HG02981 (cell line): ENCODE measurements at regions not wholly inside any gene's neighbourhood (a gene's known extent, or its start where the extent isn't known, plus 50 kb on each side); places are given as distances from the start of the nearest gene placed in this dataset.

Source experiments
- ATAC-seq: cut with Tn5 transposase; IDR thresholded peaks from one replicate; pipeline ENCODE4 v1.9.1; 2021; ENCODE audit warnings: mild to moderate bottlenecking, moderate library complexity; ENCODE audit not compliant: unreplicated experiment

DNA sequence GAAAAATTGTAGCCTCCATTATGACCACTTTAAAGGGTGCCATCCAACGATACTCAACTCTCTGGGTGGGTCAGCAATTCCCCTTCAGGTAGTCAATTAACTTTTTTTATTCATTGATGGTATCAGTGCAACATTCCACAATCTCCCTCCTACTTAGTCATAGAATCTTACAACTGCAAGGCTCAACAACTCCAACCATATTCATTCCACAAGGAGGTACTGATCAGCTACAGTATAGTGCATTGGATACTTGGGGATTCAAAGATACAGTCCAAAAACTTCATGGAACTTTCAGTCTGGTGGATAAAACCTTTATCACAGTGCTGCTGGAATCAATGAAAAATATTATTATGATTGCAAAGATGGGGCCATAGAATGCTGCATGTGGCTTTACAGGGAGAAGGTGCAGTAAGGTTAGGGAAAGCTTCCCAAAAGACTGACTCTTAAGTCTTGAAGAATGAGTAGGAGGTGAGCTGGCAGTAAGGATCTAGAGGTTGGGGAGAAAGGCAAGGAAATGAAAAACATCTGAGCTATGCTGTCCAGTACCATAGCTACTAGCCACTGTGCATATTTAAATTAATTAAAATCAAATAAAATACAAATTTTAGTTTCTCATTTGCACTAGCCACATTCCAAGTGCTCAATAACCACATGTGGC, 314.7 kb upstream of the PRDM1 start:
- ATAC-seq: no peak

DNA sequence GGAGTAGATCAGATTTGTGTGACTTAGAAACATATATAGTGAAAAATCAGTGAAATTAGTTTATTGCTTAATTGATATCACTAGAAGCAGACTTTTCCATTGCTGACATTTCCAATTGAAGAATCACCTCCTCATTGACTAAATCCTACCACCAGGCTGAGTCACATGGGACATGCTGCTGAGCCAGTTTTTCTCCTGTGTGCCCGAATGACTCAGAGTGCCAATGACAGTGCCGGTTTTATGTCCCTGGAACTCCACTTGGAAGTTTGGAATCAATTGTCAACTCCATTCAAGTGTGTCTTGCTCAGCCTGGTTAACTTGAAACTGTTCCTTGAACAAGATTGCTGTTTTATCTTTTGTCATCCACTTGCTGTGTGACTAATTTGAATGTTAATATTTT, 316.1 kb upstream of the PRDM1 start:
- ATAC-seq: no peak

DNA sequence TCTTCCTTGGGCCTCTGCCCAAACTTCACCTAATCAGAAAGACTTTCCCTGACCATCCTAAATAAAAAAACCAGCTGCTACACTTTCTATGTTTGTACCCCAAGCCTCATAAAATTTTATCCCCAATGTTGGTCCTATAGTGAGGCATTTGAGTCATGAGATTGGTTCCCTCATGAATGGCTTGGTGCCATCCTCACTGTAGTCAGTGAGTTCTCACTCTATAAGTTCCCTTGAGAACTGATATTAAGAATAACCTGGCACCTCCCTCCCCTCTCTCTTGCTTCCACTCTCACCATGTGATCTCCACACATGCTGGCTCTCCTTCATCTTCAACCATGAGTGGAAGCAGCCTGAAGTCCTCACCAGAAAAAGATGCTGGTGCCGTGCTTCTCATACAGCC, 316.9 kb upstream of the PRDM1 start:
- ATAC-seq: no peak

DNA sequence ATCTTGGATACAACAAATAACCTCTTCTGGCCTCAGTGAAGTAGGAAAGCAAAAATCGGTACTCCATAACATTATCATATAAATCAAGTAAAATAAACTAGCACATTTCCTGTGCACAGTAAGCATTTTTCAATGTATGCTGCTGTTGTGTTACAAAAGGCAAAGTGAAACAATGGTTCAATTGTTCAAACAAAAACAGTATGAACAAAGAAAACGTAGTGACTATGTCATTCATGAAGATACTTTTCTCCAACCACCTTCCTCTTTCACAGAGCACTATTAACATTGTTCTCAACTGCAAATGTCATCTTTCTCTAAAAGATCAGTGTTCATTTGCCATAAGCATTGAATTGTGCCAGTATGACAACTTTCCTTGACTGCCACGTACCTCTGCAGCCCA, 318.6 kb upstream of the PRDM1 start:
- no peak for ATAC-seq

DNA sequence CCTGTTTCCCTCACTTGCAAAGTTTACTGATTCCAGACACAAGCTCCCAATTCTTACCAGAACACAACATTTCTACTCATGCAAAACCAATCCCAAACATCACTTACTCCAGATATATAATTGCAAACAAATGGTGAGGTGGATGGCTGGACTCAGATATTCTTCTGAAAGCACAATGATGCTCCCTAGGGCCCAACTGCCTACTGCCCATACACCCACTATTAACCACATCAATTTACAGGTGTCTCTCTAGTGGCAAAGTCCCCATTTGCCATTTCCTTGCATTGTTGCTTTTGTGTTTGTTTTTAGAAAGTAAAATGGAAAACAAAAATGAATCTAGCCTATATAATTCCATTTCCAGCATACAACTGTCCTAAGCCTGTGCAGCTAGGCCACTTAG, 320.9 kb upstream of the PRDM1 start:
- no peak for ATAC-seq

DNA sequence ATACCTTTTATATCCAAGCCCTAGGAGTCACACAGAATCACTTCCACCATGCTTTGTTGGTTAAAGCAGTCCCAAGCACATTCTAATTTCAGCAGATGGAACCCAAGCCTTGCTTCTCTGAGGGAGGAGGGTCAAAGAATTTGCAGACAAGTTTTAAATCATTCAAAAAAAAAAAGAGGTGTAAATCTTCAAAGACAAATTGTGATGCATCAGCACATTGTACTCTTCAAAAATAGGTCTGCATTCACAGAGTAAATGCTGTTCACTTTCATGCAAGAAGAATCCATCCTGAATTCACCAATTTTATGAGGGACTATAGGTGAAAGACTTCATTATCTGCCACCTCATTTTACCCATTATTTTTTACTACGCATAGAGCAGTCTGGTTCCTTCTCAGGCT, 321.8 kb upstream of the PRDM1 start:
- ATAC-seq: no peak

DNA sequence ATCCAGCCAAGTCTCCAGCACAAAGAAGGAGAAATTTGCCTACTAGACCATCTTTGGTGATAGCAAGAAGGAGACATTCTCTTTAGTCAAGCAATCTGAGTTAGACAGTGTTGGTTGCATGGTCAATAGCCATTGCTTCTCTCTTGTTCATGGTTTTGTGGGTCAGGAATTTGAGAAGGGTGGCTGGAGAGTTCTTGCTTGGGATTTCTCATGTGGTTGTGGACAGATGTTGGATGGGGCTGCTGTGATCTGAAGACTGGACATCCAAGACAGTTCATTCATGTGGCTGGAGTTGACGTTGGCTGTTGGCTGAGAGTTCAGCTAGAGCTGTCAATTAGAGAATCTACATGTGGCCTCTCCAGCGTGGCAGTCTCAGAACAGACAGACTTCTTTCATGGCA, 322.3 kb upstream of the PRDM1 start:
- no peak for ATAC-seq

DNA sequence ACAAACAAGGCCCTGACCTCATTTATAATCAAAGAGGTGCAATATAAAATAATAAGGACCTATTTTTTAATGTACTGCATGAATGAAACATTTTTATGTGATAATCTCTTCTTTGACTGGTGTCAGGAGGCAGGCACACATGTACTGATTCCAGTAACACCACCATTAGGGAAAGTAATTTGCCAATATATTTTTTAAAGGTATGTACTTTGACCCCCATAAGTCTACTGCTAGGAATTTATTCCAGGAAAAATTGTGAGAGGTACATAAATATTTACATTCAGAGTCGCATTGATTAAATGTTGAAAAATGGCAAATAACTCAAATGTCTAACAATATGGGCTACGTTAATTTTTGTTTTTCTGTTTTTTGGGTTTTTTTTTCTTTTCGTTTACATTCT, 325.4 kb upstream of the PRDM1 start:
- ATAC-seq: no peak

DNA sequence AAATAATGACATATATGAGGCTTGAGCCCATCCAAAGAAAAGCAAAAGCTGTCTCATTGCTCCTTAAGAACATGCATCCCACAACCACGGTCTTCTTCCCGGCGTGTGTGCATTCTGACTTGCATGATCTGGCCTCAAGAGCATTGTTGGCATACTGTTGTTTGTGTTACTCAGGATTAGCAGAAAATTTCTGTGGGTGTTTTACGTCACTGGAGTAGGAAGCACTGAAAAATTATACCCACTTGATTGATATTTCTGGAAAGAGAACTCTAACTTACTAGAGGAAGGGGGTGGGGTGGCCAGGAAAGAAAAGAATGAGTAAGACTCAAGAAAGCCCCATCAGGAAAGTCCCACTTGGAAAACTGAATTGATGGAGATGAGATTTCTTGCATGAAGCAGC, 326.2 kb upstream of the PRDM1 start:
- ATAC-seq: no peak

DNA sequence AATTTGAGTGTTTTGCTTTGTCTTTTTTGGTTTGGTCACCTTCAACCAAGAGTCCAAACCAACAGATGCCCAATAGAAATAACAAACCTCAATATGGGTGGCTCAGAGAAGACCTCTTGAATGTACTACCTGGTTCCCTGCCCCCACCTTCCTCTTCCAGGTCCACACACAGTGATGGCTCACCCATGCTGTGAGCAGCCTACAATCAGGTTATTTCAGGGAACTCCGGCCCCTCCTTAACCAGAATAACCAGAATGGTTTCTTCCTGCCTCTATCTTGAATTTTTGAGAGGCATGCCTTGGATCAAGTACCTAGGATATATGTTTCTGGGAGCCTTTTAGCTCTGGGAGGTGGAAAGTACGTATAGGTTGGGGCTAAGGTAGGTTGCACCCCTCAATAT, 327.1 kb upstream of the PRDM1 start:
- no peak for ATAC-seq

DNA sequence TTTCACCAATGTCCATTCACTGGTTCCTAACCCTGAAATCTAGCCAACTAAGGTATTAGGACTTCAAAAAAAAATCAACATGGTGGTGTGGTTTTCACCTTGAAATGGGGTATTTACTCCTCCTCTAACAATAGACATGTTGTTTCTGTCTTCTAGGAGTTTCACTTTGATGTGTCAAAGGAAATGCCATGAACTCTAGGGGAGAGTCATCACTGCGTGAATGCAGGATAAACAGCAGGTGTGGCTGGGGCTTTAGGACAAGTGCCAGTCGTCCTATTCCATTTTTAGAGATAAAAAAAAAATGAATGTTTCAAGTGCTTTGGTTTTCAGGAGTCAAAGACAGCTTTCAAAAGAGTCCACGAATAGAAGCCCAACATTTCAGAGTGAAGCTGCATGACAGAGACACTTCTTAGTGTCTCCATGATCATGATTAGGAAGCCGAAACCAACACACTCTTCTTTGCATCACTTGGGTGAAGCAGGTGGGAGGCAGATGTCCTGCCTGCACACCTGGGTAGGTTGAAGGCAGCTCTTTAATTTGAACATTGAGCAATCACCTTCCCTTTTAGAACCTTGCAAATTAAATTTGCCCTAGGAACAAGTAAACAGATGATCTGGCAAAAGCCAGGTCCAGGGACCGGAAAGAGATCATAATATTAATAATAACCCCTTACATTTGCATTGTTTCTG, 328.5 kb upstream of the PRDM1 start:
- peak; percentile 91 for ATAC-seq

DNA sequence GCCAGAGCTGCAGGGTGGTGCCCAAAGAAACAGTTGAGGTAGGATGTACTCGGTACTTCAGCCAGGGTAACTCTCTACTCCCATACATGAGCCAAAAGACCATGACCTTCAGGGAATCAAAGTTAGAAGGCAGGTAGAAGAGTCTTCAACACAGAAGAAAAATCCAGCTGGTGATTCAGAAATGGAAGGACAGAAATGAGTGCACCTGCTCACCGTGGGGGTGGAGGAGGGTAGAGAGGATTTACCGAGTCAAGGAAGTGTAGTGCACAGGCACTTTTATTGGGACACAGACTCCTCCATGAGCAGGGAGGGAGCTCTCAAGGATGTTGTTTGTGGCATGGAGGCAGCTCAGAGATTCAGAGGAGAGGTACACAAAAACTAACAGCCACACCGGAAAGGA, 330.3 kb upstream of the PRDM1 start:
- no peak for ATAC-seq

DNA sequence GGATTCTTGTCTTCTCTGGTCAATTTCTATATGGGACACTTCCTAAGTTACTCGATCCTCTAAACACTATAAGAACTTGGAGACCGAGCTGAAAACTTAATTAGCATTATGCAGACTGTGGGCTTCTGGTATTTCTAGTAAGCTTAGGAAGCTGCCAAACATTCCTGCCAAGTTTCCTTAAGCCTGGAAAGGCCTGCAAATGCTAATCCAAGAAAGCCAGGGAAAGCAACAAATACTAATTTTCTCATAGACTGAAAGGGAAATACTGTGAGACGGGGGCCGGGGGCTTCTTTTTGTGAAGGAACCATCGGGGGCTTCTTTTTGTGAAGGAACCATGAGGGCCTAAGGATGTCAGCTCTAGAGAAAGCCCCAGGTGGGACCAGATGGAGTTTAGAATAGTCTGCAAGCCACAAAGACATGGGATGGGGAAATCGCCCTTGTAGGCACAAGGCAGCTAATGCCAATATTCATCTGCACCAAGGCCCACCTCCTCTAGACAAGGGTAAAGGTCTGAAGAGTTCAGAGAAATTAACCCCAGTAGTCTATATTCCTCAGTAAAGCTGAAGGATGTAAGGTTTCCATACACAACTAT, 332.4 kb upstream of the PRDM1 start:
- no peak for ATAC-seq

DNA sequence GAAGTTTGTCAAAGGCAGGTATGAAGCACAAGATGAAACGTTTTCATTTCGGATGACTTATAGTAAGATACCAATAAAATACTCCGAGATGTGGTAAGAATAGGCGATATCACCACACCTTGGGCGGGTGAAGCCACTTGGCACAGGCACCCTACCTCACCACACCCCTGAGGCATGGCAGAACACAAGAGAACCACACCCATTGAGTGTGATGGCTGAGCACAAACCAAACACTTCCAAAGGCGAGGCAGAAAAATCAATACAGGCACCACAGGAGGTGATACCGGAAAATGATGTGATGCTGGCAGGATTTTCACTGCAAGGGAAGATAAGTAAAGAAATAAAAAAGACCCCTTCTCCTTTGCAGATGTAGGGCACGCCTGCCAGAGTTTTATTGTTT, 332.9 kb upstream of the PRDM1 start:
- ATAC-seq: no peak

DNA sequence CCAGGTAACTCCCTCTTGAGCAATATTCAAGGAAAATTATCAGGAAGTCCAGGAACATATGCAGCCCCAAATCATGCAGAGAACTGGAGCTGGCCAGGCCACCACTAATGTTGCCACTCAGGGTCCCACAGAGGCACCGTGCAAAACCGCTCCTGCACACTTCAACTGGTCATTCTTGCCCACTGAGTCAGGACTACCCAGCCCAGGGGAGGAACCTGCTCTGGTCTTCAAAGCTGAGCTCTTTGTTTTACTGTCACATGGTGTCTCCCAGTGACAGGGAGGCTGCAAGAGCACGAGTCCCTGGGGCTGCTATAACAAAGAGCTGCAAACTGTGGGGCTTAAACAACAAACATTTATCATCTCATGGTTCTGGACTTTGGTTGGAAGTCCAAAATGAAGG, 336.0 kb upstream of the PRDM1 start:
- ATAC-seq: no peak

DNA sequence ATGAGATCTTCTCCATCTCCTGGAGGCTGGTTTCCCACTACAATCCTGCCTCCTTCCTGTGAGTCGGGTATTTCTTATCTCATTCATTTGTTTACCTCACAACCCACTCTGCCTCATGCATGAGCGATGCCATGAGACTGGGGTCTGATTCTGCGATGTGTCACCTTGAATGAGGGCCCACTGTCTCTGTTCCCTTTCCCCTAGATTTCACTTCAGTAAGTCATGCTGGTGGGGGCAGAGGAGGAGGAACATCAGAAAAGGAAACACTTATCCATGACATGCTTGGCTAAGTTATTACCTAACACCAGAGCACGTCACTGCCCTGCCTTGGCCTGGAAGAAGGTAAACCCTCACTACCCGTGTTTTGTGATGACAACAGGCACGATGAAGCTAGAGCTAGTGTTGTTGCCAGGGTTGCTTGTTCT, 337.4 kb upstream of the PRDM1 start:
- no peak for ATAC-seq

DNA sequence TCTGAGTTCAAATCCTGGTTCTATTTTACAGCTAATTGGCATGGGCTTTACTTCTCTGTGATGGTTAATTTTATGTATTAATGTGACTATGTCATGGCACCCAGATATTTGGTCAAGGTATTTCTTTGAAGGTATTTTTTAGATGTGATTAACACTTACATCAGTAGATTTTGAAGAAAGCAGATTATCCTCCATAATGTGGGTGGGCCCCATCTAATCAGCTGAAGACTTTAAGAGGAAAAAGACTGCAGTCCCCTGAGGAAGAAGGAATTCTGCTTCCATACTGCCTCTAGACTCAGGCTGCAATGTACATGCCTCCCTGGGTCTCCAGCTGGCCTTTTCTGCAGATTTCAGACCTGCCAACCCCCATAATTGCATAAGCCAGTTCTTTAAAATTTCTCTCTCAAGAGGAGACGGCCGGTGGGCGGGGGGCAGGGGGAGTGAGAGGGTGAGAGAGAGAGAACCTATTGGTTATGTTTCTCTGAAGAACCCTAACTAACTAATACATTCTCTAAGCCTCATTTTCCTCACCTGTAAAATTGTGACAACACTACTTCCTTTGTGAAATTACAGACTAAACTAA, 338.2 kb upstream of the PRDM1 start:
- no peak for ATAC-seq

DNA sequence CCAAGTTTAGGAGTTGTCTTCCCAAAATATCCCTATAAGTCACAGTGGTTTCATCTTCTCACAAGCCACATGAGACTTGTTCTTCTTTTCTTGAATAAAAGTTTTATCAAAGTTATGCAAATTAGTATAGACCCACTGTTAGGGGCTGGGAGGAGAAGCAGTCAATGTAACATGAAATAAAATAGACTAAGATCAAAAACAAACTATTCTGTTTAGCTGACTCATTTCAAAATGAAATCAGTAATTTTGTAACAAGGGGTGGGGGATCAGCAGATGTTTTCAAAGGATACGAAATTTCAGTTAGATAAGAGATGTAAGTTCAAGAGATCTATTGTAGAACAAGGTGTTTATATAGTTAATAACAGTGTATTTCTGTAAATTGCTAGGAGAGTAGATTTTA, 339.6 kb upstream of the PRDM1 start:
- ATAC-seq: no peak

DNA sequence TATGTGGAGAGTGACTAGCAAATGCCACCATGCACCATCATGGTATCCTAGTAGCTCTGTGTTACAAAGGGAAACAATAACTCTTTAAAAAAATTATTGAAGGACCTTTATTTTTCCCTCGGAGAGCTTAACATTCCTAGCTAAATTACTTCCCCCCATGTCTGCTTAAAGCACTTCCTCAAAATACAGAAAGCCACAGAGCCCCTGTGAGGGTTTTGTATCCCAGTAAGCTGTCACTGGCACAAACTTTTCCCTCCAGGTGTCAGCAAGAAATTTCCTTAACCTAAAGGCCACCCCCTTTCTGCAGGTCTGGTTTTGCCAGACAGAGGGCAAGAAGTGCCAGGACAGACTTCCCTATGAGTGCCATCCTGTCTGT, 340.0 kb upstream of the PRDM1 start:
- ATAC-seq: no peak

DNA sequence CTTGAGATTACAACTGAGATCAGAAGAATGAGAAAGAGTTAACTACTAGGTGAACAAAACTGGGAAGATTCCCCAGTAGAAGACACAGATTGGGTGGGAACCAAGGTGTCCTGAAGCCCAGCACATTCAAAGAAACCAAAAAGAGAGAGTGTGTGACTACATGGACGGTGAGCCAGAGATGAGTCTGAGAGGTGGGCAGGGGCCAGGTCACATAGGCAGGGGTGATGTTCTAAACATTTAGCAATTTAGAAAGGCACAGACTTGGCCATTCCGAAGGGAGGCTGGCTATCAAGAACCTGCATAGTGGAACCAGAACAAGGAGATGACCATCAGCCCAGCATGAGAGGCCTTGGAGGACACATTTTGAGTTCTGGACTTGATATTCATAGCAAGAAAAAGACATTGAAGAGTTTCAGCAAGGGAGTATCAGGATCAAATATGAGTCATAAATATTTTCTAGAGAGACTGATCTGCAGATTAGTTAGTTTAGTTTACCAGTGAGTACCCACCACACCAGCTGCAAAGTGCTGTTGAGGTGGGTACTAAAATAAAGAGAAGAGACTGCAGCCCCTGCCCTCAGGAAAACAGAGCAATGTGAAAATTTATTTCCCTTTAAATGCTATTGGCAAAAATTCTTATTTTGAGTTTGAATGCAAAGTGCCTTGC, 340.5 kb upstream of the PRDM1 start:
- ATAC-seq: peak; percentile 50

DNA sequence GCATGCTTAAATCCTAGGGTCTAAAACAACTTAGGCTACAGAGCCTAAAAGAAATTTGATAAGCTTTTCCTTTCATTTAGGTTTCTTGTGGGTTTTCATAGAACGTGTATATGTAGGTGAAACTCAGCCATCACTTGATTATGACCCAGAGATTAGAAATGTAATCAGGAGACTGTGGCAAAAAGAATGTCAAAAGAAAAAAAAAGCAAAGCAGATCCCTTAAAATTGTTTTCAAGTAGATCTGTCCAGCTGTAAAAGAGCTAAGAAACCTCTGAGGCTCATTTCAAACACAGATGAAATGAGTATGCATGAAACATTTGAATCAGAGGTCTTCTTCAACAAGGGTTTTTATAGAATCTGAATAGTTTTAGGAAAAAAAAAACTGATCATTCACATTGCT, 341.3 kb upstream of the PRDM1 start:
- no peak for ATAC-seq
